GM23248 (cell line): ENCODE measurements at regions not wholly inside any gene's neighbourhood (a gene's known extent, or its start where the extent isn't known, plus 50 kb on each side); places are given as distances from the start of the nearest gene placed in this dataset.

ENCODE experiments used
- EZH2 ChIP-seq: fragments of 200-600 bp; sonication (generic); IDR thresholded peaks from 2 replicates; pipeline ENCODE4 v1.6.1; 2018; ENCODE audit warnings: antibody characterized with exemption, mild to moderate bottlenecking; ENCODE audit not compliant: insufficient read depth, poor library complexity, severe bottlenecking
- EZH2phosphoT487 ChIP-seq: fragments of 200-600 bp; sonication (generic); IDR thresholded peaks from 2 replicates; pipeline ENCODE4 v1.6.1; 2018; ENCODE audit warnings: antibody characterized with exemption, moderate library complexity, mild to moderate bottlenecking, low read depth; ENCODE audit not compliant: insufficient read depth

DNA sequence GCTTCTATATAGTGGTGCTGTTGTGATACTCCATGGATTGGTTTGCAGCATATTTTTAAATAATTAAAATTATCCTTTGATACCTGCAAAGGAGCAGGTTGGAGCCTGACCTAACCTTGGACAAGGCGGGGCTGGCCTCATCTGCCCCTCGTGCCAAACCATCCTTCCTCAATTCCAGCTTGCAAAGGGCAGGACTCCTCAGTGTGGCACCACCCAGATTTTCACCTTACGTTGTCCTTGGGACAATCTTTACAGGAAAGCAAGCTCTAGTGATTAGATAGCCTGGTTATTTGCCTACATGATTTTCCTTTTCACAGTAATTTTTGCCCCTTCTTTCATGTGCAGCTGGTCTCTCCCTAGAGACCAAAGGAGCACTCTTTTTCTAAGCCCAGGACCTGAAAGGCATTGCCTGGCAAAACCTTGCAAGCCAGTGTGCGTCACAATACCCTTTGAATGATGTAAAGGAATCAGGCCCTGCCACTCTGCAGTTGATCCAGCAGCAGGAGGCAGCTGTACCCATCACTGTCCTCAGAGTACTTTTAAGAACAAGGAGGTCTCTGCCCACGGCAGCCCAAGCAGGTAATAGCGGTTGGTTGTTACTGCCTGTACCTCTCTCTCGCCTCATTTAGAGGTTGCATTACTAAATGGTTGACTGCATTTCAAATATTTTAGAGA lies 99.4 kb downstream of the ADSS2 start:
- TF ChIP-seq EZH2 (no peak), EZH2phosphoT487 (no peak)
